Sigmoid colon (tissue), 4 donors: ENCODE measurements at regions not wholly inside any gene's neighbourhood (a gene's known extent, or its start where the extent isn't known, plus 50 kb on each side); places are given as distances from the start of the nearest gene placed in this dataset.

Experiments used
- EP300 ChIP-seq, 4 donors: sonication (generic); formaldehyde crosslinking; IDR thresholded peaks; one replicate each; pipeline ENCODE4 v1.6.1; 2017; ENCODE audit warnings: antibody characterized with exemption in 4 of 4
- TF ChIP-seq, protein P1 (sequence below), 4 experiments: fragments of 450-650 bp in 3 of 4; fragments of 200-600 bp in 1 of 4; IDR thresholded peaks; one replicate each; pipeline ENCODE4 v1.5.1; 2016 to 2019; ENCODE audit warnings: antibody characterized with exemption in 4 of 4, mild to moderate bottlenecking in 3 of 4, moderate library complexity in 2 of 4

DNA sequence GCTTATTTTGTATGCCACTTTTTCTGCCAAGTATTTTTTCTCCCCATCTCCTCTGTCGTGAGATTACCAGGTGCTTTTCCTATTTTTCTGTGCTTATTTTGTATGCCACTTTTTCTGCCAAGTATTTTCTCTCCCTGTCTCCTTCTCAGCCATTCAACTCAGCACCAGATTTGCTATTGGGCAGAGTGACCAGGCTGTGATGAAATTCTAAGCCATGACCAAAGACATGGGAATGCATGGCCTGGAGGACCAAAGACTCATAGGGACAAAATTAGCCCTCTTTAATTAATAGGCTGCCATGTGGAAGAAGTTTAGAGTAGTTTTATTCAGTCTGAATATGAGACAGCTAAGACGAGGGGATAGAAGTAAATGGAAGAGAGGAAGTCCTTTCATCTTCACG is 257.4 kb downstream of the SQOR start:
- TF ChIP-seq, protein P1, sequence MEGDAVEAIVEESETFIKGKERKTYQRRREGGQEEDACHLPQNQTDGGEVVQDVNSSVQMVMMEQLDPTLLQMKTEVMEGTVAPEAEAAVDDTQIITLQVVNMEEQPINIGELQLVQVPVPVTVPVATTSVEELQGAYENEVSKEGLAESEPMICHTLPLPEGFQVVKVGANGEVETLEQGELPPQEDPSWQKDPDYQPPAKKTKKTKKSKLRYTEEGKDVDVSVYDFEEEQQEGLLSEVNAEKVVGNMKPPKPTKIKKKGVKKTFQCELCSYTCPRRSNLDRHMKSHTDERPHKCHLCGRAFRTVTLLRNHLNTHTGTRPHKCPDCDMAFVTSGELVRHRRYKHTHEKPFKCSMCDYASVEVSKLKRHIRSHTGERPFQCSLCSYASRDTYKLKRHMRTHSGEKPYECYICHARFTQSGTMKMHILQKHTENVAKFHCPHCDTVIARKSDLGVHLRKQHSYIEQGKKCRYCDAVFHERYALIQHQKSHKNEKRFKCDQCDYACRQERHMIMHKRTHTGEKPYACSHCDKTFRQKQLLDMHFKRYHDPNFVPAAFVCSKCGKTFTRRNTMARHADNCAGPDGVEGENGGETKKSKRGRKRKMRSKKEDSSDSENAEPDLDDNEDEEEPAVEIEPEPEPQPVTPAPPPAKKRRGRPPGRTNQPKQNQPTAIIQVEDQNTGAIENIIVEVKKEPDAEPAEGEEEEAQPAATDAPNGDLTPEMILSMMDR (IDR thresholded peaks at IDR 0.05) = no peak
- no peak for TF ChIP-seq EP300 (IDR thresholded peaks at IDR 0.05)
